HCEC 1CT (cell line): ENCODE measurements at regions not wholly inside any gene's neighbourhood (a gene's known extent, or its start where the extent isn't known, plus 50 kb on each side); places are given as distances from the start of the nearest gene placed in this dataset.

ENCODE experiments used
- DNase-seq: peaks from one replicate; pipeline ENCODE4 v3.0.0-alpha.2; 2017

GRCh38 chr7:32131091-32131490, 60.9 kb upstream of the PDE1C start:
- DNase-seq: no peak

DNA sequence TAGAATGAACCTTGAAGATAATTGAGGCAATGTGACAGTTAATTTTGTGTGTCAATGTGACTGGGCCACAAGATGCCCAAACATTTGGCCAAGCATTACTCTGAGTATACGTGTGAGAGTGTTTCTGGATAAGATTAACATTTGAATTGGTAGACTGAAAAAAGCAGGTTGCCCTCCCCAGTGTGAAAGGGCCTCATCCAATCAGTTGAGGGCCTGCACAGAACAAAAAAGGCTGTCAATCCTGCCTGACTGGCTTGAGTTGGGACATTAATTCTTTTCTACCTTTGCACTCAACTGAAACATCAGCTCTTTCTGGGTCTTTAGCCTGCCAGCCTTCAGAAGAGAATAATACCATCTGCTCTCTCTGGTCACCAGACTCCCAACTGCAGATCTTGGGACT, 56.6 kb upstream of the PDE1C start:
- no peak for DNase-seq
